Ammon's horn (tissue), 1 donor: ENCODE measurements at regions not wholly inside any gene's neighbourhood (a gene's known extent, or its start where the extent isn't known, plus 50 kb on each side); places are given as distances from the start of the nearest gene placed in this dataset.
"Not testable (repeated sequence)": the region's sequence is repeated elsewhere in the genome, so short reads cannot be mapped to it uniquely, and the experiment has no call there.

Experiments used
- DNase-seq: peaks from one replicate; pipeline ENCODE4 v3.0.0-alpha.2; 2016; ENCODE audit warnings: low spot score

DNA sequence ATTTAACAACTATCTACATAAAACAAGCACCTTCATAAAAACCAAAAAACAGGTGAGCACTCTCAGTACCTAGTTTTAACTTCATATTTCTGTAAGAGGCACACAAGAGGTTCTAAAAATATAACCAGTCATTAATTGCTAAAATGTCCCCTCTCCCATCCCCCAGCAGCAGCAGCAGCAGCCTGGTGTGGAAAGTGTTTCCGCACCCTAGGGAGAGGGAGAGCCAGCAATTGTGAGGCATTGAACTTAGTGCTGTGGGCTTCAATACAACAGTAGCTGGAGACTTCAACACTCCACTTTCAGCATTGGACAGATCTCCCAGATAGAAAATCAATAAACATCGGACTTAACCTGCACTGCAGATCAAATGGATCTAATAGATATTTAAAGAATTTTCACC, 1158.5 kb downstream of the JRKL start:
- no peak for DNase-seq

GRCh38 chr11:97557399-97557798, 1167.6 kb downstream of the JRKL start:
- no peak for DNase-seq

GRCh38 chr11:97567801-97568200, 1178.0 kb downstream of the JRKL start:
- no peak for DNase-seq

DNA sequence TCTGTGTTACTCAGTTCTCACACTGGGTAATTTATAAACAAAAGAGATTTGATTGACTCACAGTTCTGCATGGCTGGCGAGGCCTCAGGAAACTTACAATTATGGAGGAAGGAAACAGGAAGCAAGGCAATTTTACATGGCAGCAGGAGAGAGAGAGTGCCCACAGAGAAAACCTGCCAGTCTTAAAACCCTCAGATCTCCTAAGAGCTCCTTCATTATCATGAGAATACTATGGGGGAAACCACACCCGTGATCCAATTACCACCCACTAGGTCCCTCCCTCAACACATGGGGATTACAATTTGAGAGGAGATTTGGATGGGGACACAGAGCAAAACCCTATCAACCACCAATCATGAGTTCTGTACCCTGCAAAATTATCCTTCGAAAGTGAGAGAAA, 1180.8 kb downstream of the JRKL start:
- DNase-seq, result no peak

DNA sequence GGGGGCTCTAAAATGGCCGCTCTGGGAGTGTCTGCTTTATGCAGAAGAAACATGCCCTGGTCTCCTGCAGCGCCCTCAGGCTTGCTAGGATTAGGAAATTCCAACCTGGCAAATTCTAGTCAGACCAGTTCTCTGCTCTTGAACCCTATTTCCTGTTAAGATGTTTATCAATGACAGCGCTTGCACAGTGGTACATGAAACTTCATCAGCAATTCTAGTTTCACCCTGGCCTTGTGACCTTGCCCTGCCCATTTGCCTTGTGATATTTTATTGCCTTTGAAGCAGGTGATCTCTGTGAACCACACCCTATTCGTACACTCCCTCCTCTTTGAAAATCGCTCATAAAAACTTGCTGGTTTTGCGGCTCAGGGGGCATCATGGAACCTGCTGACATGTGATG, 1184.0 kb downstream of the JRKL start:
- DNase-seq, result not testable (repeated sequence)

DNA sequence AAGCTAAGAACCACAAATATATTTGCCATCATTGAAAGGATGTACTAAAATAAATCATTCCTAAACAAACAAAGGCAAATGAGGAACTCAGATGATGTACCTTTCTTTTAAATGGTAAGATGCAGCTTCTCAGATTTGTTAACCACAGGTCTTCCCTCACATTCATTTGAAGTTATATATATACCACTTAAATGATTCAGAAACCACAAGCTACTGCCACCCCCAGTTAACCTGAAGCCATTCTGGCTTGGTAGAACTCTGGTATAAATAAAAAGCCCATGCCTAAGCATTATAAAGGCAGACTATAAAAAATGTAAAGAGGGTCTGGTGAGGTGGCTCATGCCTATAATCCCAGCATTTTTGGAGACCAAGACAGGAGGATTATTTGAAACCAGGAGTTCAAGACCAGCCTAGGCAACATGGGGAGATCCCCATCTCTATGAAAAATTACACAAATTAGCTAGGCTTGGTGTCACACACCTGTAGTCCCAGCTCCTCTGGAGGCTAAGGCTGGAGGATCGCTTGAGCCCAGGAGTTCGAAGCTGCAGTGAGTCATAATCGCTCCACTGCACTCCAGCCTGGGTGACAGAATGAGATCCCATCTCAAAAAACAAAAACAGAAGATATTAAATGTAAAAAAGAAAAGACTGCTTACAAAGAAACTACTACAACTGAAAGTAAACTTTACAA, 1185.3 kb downstream of the JRKL start:
- no peak for DNase-seq

- no peak for DNase-seq
These were observed 1217.6 kb downstream of the JRKL start for GRCh38 chr11:97607291-97608000.

DNA sequence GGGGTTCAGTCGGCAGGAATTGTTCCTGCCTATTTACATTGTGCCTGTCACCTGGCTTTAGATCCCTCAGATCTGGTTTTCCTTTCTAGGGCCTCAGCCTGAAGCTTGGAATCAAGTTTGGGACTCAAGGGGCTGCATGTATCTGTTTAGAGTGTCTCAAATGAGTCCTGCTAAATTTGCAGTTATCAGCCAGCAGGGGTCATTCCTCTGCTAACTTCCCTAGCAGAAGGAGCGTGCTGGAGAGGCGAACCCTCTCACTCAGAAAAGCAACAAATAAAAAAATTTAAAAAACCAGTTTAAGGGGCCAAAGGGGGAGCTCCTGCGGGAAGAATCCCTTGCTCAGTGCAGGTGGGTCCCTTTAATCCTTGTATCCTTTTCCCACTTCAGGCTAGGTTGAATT, 1220.2 kb downstream of the JRKL start:
- no peak for DNase-seq

- no peak for DNase-seq
These were observed 1221.0 kb downstream of the JRKL start for GRCh38 chr11:97610854-97611253.

GRCh38 chr11:97611345-97611744, 1221.5 kb downstream of the JRKL start:
- no peak for DNase-seq

DNA sequence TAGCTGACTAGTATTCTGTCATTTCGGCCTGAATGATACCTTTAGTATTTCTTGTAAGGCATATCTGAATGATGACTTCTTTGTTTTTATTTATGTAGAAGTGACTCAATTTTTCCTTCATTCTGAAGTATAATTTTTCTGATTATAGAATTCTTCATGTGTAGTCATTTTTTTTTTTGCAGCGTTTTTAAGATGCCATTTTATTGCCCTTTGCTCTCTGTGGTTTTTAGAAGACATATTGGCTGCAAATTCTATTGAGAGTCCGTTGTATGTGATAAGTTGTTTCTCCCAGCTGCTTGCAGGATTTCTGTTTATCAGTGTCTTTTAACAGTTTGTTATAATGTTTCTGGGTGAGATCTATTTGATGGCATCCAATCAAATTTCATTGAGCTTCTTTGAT, 1224.8 kb downstream of the JRKL start:
- DNase-seq, result no peak

DNA sequence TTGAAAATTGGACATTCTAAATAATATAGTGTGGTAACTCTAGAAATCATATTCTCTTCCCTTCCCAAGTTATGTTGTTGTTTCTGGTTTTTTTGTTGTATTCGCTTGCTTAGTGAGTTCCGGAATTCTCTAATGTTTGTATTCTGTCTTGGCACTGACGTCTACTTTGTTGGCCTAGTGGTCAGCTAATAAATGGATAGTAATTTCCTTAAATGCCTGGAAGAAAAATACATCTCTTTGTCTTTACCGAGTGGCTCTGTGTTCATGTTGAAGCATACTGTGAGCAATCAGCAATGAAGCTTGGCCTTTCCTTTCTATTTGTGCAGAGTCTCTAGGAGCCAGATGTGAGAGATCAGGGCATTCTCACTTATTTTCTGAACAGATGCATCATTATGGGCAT, 1225.7 kb downstream of the JRKL start:
- no peak for DNase-seq

DNA sequence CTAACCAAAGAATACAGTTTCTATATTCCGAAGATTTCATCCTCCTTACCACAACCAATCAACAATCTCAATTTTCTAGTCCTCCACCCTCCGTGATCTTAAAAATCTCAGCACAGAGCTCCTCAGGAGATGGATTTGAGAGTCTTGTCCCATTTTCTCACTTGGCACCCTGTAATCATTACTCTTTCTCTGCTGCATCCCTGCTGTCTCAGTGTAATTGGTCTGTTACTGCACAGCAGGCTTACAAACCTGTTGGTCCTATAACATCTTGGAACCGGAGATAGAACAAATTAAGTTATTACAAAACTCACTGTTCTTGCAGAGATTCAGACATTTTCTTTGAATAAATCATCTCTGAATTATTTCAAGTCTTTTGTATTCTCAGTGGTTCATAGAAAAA, 1227.2 kb downstream of the JRKL start:
- DNase-seq, result no peak

DNA sequence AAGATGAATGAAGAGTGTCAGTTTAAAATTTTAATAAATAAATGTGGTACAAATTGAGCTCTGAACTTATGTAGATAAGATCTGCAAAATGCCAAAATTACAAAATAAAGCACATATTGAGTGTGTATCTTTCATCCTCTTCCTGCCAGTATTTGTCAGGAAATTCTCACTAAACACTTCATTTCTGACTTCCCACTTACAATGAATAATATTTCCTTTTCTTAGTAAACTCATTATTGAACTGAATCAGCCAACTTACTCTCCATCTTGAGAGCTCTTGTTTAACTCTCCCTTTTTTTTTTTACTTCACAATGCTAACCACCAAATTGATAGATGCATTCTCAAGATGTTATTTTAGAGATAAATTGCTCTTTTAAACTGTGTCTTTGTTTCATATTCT, 1230.2 kb downstream of the JRKL start:
- no peak for DNase-seq

DNA sequence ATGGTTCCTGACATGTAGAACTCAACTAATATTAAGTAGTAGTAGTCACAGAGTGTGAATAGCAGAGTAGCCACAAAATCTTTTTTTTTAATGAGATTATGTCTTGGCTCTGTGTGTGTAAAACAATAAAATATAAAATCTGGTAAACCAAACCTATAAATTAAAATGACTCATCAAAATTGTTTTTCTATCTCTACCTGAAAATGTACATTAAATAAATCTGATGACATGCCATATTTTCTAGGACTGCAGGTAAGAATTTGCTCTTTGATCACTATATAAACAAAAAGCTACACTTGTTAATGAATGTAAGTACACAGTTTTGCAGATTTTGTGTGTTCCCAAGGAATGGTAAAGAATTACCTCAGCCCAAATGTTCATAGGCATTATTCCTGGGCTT, 1231.5 kb downstream of the JRKL start:
- no peak for DNase-seq

- no peak for DNase-seq
These were observed 1233.0 kb downstream of the JRKL start for GRCh38 chr11:97622795-97623194.

- not testable (repeated sequence) for DNase-seq
These were observed 1246.9 kb downstream of the JRKL start for GRCh38 chr11:97636741-97637140.

DNA sequence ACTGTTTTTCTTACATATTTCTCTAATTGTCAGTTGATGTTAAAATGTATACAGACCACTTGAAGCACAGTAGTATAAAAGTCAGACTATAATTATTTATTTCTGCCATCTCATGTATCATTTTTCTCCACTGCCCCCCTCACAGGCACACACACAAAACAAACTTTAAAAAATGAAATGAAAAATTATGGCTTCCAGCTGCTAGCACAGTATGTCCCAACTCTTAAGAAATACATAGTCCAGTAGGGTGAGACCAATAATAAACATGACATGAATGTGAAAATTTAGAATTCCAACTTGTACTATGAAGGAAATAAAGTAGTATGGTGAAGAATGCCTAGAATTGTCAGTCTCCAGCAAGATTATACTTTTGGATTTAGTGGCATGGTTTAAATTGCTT, 1247.9 kb downstream of the JRKL start:
- DNase-seq, result no peak

- no peak for DNase-seq
These were observed 1248.9 kb downstream of the JRKL start for GRCh38 chr11:97638641-97639224.

DNA sequence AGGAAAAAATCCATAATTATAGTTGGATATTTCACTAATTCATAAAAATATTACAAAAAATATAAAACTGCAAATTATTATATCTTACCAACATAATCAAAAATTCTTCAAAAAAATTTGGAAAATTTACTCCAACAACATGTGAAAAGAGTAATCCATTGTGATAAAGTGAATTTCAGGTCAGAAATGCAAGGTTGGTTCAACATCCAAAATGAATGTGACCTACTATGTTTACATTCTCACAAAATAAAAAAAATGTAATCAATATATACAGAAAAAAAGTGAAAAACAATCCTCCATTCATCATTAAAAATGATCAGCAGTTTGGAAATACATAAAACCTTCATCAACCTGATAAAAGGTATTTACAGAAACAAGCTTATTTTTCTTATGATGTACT, 1252.2 kb downstream of the JRKL start:
- no peak for DNase-seq

GRCh38 chr11:97645736-97646135, 1255.9 kb downstream of the JRKL start:
- no peak for DNase-seq

DNA sequence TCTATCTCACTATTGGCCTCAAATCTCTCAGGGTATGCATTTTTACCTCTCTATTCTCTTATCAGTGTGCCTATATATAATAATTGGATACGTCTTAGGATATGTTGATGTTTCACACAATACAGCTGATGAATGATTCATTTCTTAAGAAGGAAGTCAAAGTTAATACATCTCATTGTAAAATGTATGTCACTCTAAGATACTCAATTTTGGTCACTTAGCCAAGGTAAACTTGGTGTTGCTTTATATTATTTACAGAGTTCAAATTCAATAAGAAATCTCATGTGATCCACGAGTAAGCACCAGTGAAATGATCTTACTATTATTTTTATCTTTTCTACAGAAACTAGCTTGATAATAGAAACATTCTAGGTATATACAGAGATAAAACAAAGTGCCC, 1266.5 kb downstream of the JRKL start:
- no peak for DNase-seq

DNA sequence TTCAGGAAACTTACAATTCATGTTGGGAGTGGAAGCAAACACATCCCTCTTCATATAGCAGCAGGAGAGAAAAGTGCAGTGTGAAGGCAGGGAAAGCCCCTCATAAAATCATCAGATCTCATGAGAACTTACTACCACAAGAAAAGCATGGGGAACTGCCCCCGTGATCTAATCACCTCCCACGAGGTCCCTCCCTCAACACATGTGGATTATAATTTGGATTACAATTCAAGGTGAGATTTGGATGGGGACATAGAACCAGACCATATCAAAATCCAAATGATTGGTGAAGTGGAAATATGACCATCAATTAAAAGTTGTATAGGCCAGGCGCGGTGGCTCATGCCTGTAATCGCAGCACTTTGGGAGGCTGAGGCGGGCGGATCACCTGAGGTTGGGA, 1268.0 kb downstream of the JRKL start:
- no peak for DNase-seq

DNA sequence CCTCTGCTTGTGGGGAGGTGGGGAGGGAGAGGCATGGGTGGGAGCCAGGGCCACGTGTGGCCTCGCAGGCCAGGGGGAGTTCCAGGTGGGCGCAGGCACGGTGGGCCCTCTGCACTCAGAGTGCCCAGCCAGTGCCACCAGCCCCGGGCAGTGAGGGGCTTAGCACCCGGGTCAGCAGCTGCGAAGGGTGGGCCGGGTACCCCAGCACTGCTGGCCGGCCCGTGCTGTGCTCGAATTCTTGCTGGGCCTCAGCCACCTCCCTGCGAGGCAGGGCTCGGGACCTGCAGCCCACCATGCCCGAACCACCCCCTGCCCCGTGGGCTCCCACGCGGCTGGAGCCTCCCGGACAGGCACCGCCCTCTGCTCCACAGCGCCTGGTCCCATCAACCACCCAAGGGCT, 1277.2 kb downstream of the JRKL start:
- no peak for DNase-seq
